ENCODE measurements at regions not wholly inside any gene's neighbourhood (a gene's known extent, or its start where the extent isn't known, plus 50 kb on each side); places are given as distances from the start of the nearest gene placed in this dataset.

- TF ChIP-seq POLR2AphosphoS5 (IDR thresholded peaks at IDR 0.05) (no peak), EP300 (IDR thresholded peaks at IDR 0.05) (no peak)
These were observed 61.3 kb upstream of the RNF38 start for GRCh38 chr9:36461323-36461722.

All from stomach (tissue), 4 donors.